Activated CD8-positive, alpha-beta memory T cell treated with anti-CD3 and anti-CD28 coated beads, Interleukin-2, amount 10 ng/mL, durations not matched to agents 7 days and 5 days (primary cell): ENCODE measurements at regions not wholly inside any gene's neighbourhood (a gene's known extent, or its start where the extent isn't known, plus 50 kb on each side); places are given as distances from the start of the nearest gene placed in this dataset.

Source experiments
- ATAC-seq: fragments of 150-1000 bp; cut with Tn5 transposase; one replicate; pipeline ENCODE4 v1.10.0; 2021; ENCODE audit warnings: moderate library complexity
- CTCF ChIA-PET: fragments of 350-600 bp; sonication (Branson Sonifier 250); formaldehyde crosslinking; loops from one replicate; lab custom pipeline; 2021; ENCODE audit warnings: antibody characterized with exemption; lab: Charles Lee
- DNase-seq: peaks from one replicate; pipeline ENCODE4 v3.0.0-alpha.2; 2020
- H3K27ac Mint-ChIP-seq: one replicate; pipeline ENCODE4 v1.8.0; 2021; ENCODE audit warnings: mild to moderate bottlenecking, mixed read lengths
- H3K27me3 Mint-ChIP-seq: one replicate; pipeline ENCODE4 v1.8.0; 2021; ENCODE audit warnings: mixed read lengths
- H3K36me3 Mint-ChIP-seq: one replicate; pipeline ENCODE4 v1.8.0; 2021; ENCODE audit warnings: mild to moderate bottlenecking, mixed read lengths
- H3K4me1 Mint-ChIP-seq: one replicate; pipeline ENCODE4 v1.8.0; 2021; ENCODE audit warnings: mixed read lengths
- H3K4me3 Mint-ChIP-seq: one replicate; pipeline ENCODE4 v1.8.0; 2021; ENCODE audit warnings: mild to moderate bottlenecking, moderate library complexity, mixed read lengths
- H3K9me3 Mint-ChIP-seq: one replicate; pipeline ENCODE4 v1.8.0; 2022; ENCODE audit warnings: low read depth, mixed read lengths

DNA sequence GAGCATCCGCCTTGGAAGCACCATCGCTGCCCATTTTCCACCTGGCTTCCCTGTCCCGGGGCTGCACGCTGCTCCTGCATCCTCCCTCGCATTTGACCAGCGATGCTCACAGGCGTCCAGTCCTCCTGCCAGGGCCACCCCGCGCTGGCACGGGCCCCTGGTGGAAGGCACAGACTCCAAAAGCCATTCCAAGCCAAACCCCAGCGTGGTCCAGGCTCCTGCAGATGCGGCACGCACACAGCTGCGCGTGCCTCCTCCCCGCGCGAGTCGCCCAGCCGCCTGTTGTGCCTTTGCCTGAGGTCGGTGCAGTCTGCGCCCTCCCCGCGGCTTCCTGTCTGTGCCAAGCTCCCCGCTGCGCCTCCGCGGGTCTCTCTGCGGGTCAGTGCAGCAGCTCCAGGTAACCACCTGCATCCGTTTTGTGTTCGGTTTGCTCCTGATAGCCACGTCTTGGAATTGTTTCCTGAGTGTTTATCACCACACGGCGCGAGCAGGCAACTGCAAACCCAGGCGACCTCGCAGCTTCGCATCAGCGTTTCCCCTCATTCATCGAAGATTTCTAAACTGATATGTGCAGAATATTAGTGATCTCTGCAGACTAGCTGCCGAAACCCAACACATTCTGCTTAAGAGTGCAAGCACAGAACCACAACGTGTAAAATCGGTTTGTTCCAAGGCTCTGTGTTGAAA, 65.2 kb upstream of the SALL3 start:
- CTCF ChIA-PET, result no interaction called here
- no peaks in the 10 kb centered on the region for H3K36me3 Mint-ChIP-seq
- H3K27me3 Mint-ChIP-seq, result no peaks in the 10 kb centered on the region
- H3K9me3 Mint-ChIP-seq, result peaks cover 6% of the 10 kb centered on the region
- no peak overlapping the region for H3K27ac Mint-ChIP-seq
- DNase-seq, result no peak
- no peak for ATAC-seq
- H3K4me3 Mint-ChIP-seq, result no peak overlapping the region
- no peaks in the 10 kb centered on the region for H3K4me1 Mint-ChIP-seq

GRCh38 chr18:78915446-78916008, 64.1 kb upstream of the SALL3 start:
- CTCF ChIA-PET, result no interaction called here
- no peaks in the 10 kb centered on the region for H3K4me1 Mint-ChIP-seq
- DNase-seq (no peak), ATAC-seq (no peak)
- peaks cover 6% of the 10 kb centered on the region for H3K9me3 Mint-ChIP-seq
- no peaks in the 10 kb centered on the region for H3K36me3 Mint-ChIP-seq
- no peaks in the 10 kb centered on the region for H3K27me3 Mint-ChIP-seq
- H3K27ac Mint-ChIP-seq, result no peak overlapping the region
- no peak overlapping the region for H3K4me3 Mint-ChIP-seq

DNA sequence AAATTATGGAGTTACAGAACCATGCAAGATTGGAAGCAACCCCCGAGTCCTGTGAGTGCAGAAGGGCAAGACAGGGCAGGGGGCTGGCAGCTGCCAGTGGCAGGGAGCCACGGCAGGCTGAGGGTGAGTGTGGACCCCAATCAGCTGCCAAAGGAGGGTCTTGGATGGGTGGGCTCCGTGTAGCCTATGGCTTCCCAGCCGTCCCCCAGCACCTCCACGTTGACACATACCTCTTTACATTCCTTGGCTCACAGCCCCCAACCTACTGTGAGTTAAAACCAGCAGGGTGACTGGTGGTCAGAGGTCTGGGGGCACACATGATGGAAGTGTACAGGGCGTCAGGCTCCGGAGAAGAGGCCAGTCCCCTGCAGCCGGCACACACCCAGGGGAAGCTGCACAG, 60.9 kb upstream of the SALL3 start:
- Mint-ChIP-seq H3K4me3 (no peak overlapping the region), H3K27ac (no peak overlapping the region), H3K27me3 (no peaks in the 10 kb centered on the region), H3K9me3 (peaks cover 6% of the 10 kb centered on the region), H3K36me3 (no peaks in the 10 kb centered on the region), H3K4me1 (no peaks in the 10 kb centered on the region)
- CTCF ChIA-PET, result no interaction called here
- ATAC-seq (no peak), DNase-seq (no peak)

DNA sequence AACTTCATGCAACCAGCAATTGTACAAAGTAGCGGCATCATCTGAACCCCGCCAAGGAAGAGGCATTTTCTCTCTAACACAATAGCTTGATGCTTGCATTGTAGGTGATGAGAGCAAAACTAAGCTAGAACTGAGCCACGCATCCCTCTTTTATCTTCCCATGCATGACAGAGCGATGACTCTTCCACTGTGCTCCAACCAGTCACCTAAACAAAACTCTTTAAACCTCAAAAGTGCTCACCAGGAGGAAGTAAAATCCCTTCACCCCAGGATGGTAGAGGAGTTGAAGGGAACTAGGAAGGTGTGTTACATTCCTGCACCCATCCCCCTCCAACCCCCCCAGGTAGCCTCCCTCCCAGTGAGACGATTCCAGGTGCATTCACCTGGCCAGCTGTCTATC, 59.7 kb upstream of the SALL3 start:
- Mint-ChIP-seq H3K27me3 (no peaks in the 10 kb centered on the region), H3K4me3 (no peak overlapping the region), H3K36me3 (no peaks in the 10 kb centered on the region), H3K27ac (no peak overlapping the region), H3K9me3 (peaks cover 6% of the 10 kb centered on the region), H3K4me1 (no peaks in the 10 kb centered on the region)
- no peak for ATAC-seq
- no peak for DNase-seq
- CTCF ChIA-PET, result no interaction called here

DNA sequence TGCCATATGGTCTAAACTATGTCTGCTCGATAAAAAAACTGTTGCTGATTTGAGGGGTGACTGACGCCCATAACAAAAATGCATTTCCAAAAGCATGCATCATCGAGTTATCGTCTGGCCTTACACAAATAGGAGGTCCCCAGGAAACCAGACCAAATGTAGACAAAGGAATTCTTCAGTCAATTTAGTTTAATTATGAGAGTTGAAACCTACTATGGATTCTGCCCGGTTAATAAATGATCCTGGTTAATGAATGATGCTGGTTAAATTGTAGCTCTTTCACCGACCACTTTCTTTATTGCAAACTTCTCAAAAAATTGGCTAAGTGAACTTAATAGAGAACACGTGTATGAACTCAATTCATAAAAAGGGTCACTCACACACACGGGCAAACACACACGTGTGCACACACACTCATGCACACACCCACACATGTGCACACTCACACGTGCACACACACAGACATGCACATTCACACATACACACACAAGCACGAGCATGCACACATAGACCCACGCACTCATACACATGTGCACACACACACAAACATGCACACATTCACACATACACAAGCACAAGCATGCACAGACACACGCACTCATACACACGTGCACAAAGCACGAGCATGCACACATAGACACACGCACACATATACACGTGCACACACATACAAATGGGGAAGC, 59.0 kb upstream of the SALL3 start:
- Mint-ChIP-seq H3K9me3 (peaks cover 6% of the 10 kb centered on the region), H3K4me1 (no peaks in the 10 kb centered on the region), H3K27me3 (no peaks in the 10 kb centered on the region), H3K4me3 (no peak overlapping the region), H3K27ac (no peak overlapping the region), H3K36me3 (no peaks in the 10 kb centered on the region)
- no peak for ATAC-seq
- no peak for DNase-seq
- CTCF ChIA-PET, result no interaction called here

DNA sequence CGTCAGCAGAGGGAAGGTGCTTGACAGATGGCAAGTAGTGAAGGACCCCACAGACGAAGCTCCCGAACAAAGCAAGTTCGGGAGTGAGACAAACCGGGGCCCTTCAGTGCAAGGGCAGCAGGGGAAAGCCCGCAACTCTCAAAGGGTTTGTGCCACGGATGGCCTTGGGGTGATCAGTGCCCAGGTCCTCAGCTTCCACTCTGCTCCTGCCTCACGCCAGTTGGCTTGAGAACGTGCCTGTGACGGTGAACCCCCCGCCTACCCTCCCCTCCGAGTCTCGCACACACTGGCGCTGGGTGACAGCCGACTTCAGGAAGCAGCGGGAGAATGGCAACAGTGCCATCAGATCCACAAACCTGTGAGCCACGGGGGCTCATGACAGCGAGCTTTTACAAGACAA, 56.8 kb upstream of the SALL3 start:
- ATAC-seq (no peak), DNase-seq (no peak)
- no peaks in the 10 kb centered on the region for H3K36me3 Mint-ChIP-seq
- no peaks in the 10 kb centered on the region for H3K4me1 Mint-ChIP-seq
- H3K4me3 Mint-ChIP-seq, result no peak overlapping the region
- no peaks in the 10 kb centered on the region for H3K27me3 Mint-ChIP-seq
- CTCF ChIA-PET, result no interaction called here
- H3K27ac Mint-ChIP-seq, result no peak overlapping the region
- peaks cover 2% of the 10 kb centered on the region for H3K9me3 Mint-ChIP-seq

- Mint-ChIP-seq H3K4me1 (no peaks in the 10 kb centered on the region), H3K36me3 (no peaks in the 10 kb centered on the region), H3K27me3 (no peaks in the 10 kb centered on the region), H3K4me3 (no peak overlapping the region), H3K27ac (no peak overlapping the region), H3K9me3 (no peaks in the 10 kb centered on the region)
- DNase-seq, result no peak
- ATAC-seq, result no peak
- CTCF ChIA-PET, result no interaction called here
These were observed 55.3 kb upstream of the SALL3 start for GRCh38 chr18:78924301-78924700.

- CTCF ChIA-PET, result no interaction called here
- no peak for ATAC-seq
These were observed 54.7 kb upstream of the SALL3 start for GRCh38 chr18:78924786-78925540.

DNA sequence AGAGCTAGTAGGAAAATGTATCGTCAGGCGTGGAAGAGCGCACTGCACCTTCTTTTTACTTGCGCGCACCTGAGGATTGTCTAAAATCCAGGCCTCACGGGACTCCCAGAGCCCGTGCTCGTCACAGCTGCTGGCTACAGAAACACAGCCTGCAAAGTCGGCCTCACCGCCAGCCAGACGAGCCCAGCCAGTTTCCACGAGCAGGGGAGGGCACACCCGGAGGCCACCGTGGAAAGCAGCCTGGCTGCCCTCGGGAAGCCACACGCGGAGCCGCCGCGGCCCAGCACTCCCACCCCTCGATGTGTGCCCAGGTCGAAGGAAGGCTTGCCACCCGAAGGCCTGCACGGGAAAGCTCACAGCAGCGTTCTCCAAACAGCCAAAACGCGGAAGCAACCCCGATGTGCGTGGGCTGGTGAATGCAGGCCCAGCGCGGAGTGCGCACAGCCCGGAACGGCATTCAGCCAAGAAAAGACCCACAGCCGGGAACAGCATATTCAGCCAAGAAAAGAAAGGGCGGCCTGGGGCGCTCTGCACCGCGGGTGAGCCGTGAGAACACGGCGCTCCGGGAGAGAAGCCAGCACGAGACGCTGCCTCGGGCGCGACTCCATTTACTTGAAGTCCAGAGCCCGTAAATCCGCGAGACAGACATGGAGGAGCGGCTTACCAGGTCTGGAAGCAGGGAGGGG, 53.9 kb upstream of the SALL3 start:
- Mint-ChIP-seq H3K36me3 (no peaks in the 10 kb centered on the region), H3K9me3 (no peaks in the 10 kb centered on the region), H3K4me1 (no peaks in the 10 kb centered on the region), H3K27ac (no peak overlapping the region), H3K4me3 (no peak overlapping the region), H3K27me3 (no peaks in the 10 kb centered on the region)
- CTCF ChIA-PET, result no interaction called here
- no peak for DNase-seq
- no peak for ATAC-seq

More at GRCh38 chr18:78924786-78925540, 54.7 kb upstream of the SALL3 start:
- H3K9me3 Mint-ChIP-seq, result no peaks in the 10 kb centered on the region
- no peaks in the 10 kb centered on the region for H3K36me3 Mint-ChIP-seq
- no peak overlapping the region for H3K27ac Mint-ChIP-seq
- H3K27me3 Mint-ChIP-seq, result no peaks in the 10 kb centered on the region
- no peaks in the 10 kb centered on the region for H3K4me1 Mint-ChIP-seq
- no peak overlapping the region for H3K4me3 Mint-ChIP-seq
- DNase-seq, result no peak

DNA sequence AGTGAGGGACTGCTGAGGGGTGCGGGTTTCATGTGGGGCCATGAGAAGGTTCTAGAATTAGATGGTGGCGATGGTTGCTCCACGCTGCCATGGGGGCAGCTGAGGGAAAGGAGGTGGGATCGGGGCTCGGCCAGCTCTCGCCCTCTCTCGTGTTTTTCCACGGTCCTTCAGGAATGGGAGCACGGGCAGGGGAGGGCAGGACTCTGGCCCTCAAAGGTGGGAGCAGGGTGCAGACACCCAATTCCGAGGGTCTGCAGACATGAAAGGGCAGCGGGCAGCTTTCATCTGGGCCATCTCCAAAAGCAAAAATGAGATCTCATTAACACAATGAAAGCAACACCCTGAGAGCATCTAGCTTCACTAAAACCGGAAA, 53.4 kb upstream of the SALL3 start:
- CTCF ChIA-PET, result no interaction called here
- Mint-ChIP-seq H3K27ac (no peak overlapping the region), H3K27me3 (no peaks in the 10 kb centered on the region), H3K36me3 (no peaks in the 10 kb centered on the region), H3K4me1 (no peaks in the 10 kb centered on the region), H3K9me3 (no peaks in the 10 kb centered on the region), H3K4me3 (no peak overlapping the region)
- DNase-seq (no peak), ATAC-seq (no peak)

- Mint-ChIP-seq H3K27ac (no peak overlapping the region), H3K4me3 (no peak overlapping the region), H3K4me1 (no peaks in the 10 kb centered on the region), H3K9me3 (no peaks in the 10 kb centered on the region), H3K27me3 (peaks cover 2% of the 10 kb centered on the region), H3K36me3 (no peaks in the 10 kb centered on the region)
- no peak for DNase-seq
- CTCF ChIA-PET, result interaction anchor here (0.7 kb wide), 1 partner anchor 393 kb away, joined by 3 read pairs; no protein-coding TSS in a partner anchor
- no peak for ATAC-seq
These were observed 52.5 kb upstream of the SALL3 start for GRCh38 chr18:78927156-78927555.

GRCh38 chr18:78927616-78928015, 52.0 kb upstream of the SALL3 start:
- H3K27me3 Mint-ChIP-seq, result peaks cover 3% of the 10 kb centered on the region
- no peak overlapping the region for H3K4me3 Mint-ChIP-seq
- CTCF ChIA-PET, result no interaction called here
- no peaks in the 10 kb centered on the region for H3K4me1 Mint-ChIP-seq
- H3K9me3 Mint-ChIP-seq, result no peaks in the 10 kb centered on the region
- H3K27ac Mint-ChIP-seq, result no peak overlapping the region
- no peaks in the 10 kb centered on the region for H3K36me3 Mint-ChIP-seq
- DNase-seq (no peak), ATAC-seq (no peak)

- CTCF ChIA-PET, result no interaction called here
- DNase-seq (no peak), ATAC-seq (no peak)
- Mint-ChIP-seq H3K4me1 (no peaks in the 10 kb centered on the region), H3K27ac (no peak overlapping the region), H3K9me3 (no peaks in the 10 kb centered on the region), H3K4me3 (no peak overlapping the region), H3K27me3 (peaks cover 3% of the 10 kb centered on the region), H3K36me3 (no peaks in the 10 kb centered on the region)
These were observed 51.5 kb upstream of the SALL3 start for GRCh38 chr18:78928076-78928475.
